GM18870 (cell line): ENCODE measurements at regions not wholly inside any gene's neighbourhood (a gene's known extent, or its start where the extent isn't known, plus 50 kb on each side); places are given as distances from the start of the nearest gene placed in this dataset.
A peak's percentile ranks its signal among the peaks of the same experiment; 100 is the strongest.
"Not testable (repeated sequence)": the region's sequence is repeated elsewhere in the genome, so short reads cannot be mapped to it uniquely, and the experiment has no call there.

ENCODE experiments used
- ATAC-seq: cut with Tn5 transposase; IDR thresholded peaks from one replicate; pipeline ENCODE4 v1.9.1; 2021; ENCODE audit warnings: moderate library complexity; ENCODE audit not compliant: unreplicated experiment

GRCh38 chr3:87507753-87508152 lies 231.4 kb upstream of the POU1F1 start:
- no peak for ATAC-seq

GRCh38 chr3:87503900-87504498 lies 227.6 kb upstream of the POU1F1 start:
- peak; percentile 83 for ATAC-seq

- ATAC-seq: no peak
These were observed 224.7 kb upstream of the POU1F1 start for GRCh38 chr3:87501076-87501475.

- ATAC-seq: no peak
These were observed 222.1 kb upstream of the POU1F1 start for GRCh38 chr3:87498358-87499080.

GRCh38 chr3:87495938-87496337 lies 219.6 kb upstream of the POU1F1 start:
- ATAC-seq: no peak

- ATAC-seq: no peak
These were observed 217.9 kb upstream of the POU1F1 start for GRCh38 chr3:87494264-87494663.

- no peak for ATAC-seq
These were observed 215.5 kb upstream of the POU1F1 start for GRCh38 chr3:87491843-87492242.

- no peak for ATAC-seq
These were observed 213.5 kb upstream of the POU1F1 start for GRCh38 chr3:87489892-87490291.

- no peak for ATAC-seq
These were observed 212.4 kb upstream of the POU1F1 start for GRCh38 chr3:87488765-87489164.

- not testable (repeated sequence) for ATAC-seq
These were observed 210.3 kb upstream of the POU1F1 start for GRCh38 chr3:87486635-87487034.

- ATAC-seq: no peak
These were observed 209.7 kb upstream of the POU1F1 start for GRCh38 chr3:87486115-87486514.

GRCh38 chr3:87478716-87479115 lies 202.3 kb upstream of the POU1F1 start:
- ATAC-seq: no peak

GRCh38 chr3:87473944-87474343 lies 197.6 kb upstream of the POU1F1 start:
- ATAC-seq: no peak

GRCh38 chr3:87468938-87469337 lies 192.6 kb upstream of the POU1F1 start:
- ATAC-seq: no peak

GRCh38 chr3:87468235-87468634 lies 191.9 kb upstream of the POU1F1 start:
- no peak for ATAC-seq

- no peak for ATAC-seq
These were observed 185.8 kb upstream of the POU1F1 start for GRCh38 chr3:87462228-87462627.

- ATAC-seq: no peak
These were observed 185.1 kb upstream of the POU1F1 start for GRCh38 chr3:87461443-87461842.

GRCh38 chr3:87461036-87461435 lies 184.7 kb upstream of the POU1F1 start:
- ATAC-seq: no peak

GRCh38 chr3:87448558-87448957 lies 172.2 kb upstream of the POU1F1 start:
- ATAC-seq: no peak

GRCh38 chr3:87446849-87447387 lies 170.5 kb upstream of the POU1F1 start:
- no peak for ATAC-seq

- no peak for ATAC-seq
These were observed 166.1 kb upstream of the POU1F1 start for GRCh38 chr3:87442470-87442869.

GRCh38 chr3:87437765-87438164 lies 161.4 kb upstream of the POU1F1 start:
- ATAC-seq: no peak
